Loucy (cell line): ENCODE measurements at regions not wholly inside any gene's neighbourhood (a gene's known extent, or its start where the extent isn't known, plus 50 kb on each side); places are given as distances from the start of the nearest gene placed in this dataset.

ENCODE experiments used
- H2AFZ ChIP-seq: fragments of 200-600 bp; sonication (generic); 2 replicates; pipeline ENCODE4 v1.6.0; 2016; ENCODE audit warnings: antibody characterized with exemption, mild to moderate bottlenecking, low read length, moderate library complexity
- H3F3A ChIP-seq: fragments of 200-600 bp; 2 replicates; pipeline ENCODE4 v1.6.0; 2016; ENCODE audit warnings: antibody characterized with exemption, low read depth, mild to moderate bottlenecking
- H3K27me3 ChIP-seq: fragments of 200-600 bp; sonication (generic); 2 replicates; pipeline ENCODE4 v1.6.1; 2014; ENCODE audit warnings: low read length, mild to moderate bottlenecking; ENCODE audit not compliant: insufficient read depth, poor library complexity, severe bottlenecking
- H3K36me3 ChIP-seq: fragments of 200-600 bp; sonication (generic); 2 replicates; pipeline ENCODE4 v1.6.1; 2016; ENCODE audit warnings: low read length; ENCODE audit not compliant: insufficient read depth
- H3K4me1 ChIP-seq: fragments of 200-600 bp; sonication (generic); 2 replicates; pipeline ENCODE4 v1.5.1; 2014; ENCODE audit warnings: low read length, mild to moderate bottlenecking; ENCODE audit not compliant: insufficient read depth, poor library complexity, severe bottlenecking
- H3K4me2 ChIP-seq: fragments of 200-600 bp; sonication (generic); 2 replicates; pipeline ENCODE4 v1.6.0; 2014; ENCODE audit warnings: antibody characterized with exemption, low read length, low read depth, mild to moderate bottlenecking; ENCODE audit not compliant: poor library complexity, severe bottlenecking
- H3K4me3 ChIP-seq: fragments of 200-600 bp; sonication (generic); 2 replicates; pipeline ENCODE4 v1.5.1; 2014; ENCODE audit warnings: low read length, mild to moderate bottlenecking, mixed read lengths; ENCODE audit not compliant: poor library complexity, severe bottlenecking
- H3K79me2 ChIP-seq: fragments of 200-600 bp; sonication (generic); 2 replicates; pipeline ENCODE4 v1.6.1; 2014; ENCODE audit warnings: low read length; ENCODE audit not compliant: insufficient read depth
- H3K9ac ChIP-seq: fragments of 200-600 bp; sonication (generic); 2 replicates; pipeline ENCODE4 v1.6.0; 2014; ENCODE audit warnings: mild to moderate bottlenecking, low read depth, low read length, moderate library complexity; ENCODE audit not compliant: poor library complexity, severe bottlenecking
- H3K9me2 ChIP-seq: fragments of 200-600 bp; sonication (generic); replicated peaks from 2 replicates; pipeline ENCODE4 v1.6.1; 2016; ENCODE audit warnings: low read depth, low read length, mixed read lengths
- H3K9me3 ChIP-seq: fragments of 200-600 bp; sonication (generic); 2 replicates; pipeline ENCODE4 v1.6.1; 2014; ENCODE audit warnings: mild to moderate bottlenecking, antibody characterized with exemption, low read length, low read depth; ENCODE audit not compliant: insufficient read depth
- H4K20me1 ChIP-seq: fragments of 200-600 bp; sonication (generic); 2 replicates; pipeline ENCODE4 v1.6.0; 2014; ENCODE audit warnings: antibody characterized with exemption, low read length, mild to moderate bottlenecking; ENCODE audit not compliant: insufficient read depth, poor library complexity, severe bottlenecking
- CTCF ChIP-seq: fragments of 200-600 bp; sonication (generic); conservative IDR thresholded peaks from 2 replicates; pipeline ENCODE4 v1.5.1; 2014; ENCODE audit warnings: mild to moderate bottlenecking, antibody characterized with exemption, low read length
- EZH2phosphoT487 ChIP-seq: fragments of 200-600 bp; IDR thresholded peaks from 2 replicates; pipeline ENCODE4 v1.6.1; 2018; ENCODE audit warnings: antibody characterized with exemption, mild to moderate bottlenecking, moderate library complexity, borderline replicate concordance

- no peaks in the 10 kb centered on the region for H3K27me3 ChIP-seq
- peaks cover 24% of the 10 kb centered on the region for H3K4me1 ChIP-seq
- no peak overlapping the region for H2AFZ ChIP-seq
- no peaks in the 10 kb centered on the region for H4K20me1 ChIP-seq
- no peaks in the 10 kb centered on the region for H3F3A ChIP-seq
- no peaks in the 10 kb centered on the region for H3K9me2 ChIP-seq
- TF ChIP-seq CTCF, result no peak
- no peak for TF ChIP-seq EZH2phosphoT487
- no peaks in the 10 kb centered on the region for H3K9me3 ChIP-seq
- H3K79me2 ChIP-seq, result peaks cover 5% of the 10 kb centered on the region; the same call in 1 of the 2 replicates
- H3K36me3 ChIP-seq, result no peaks in the 10 kb centered on the region; the same call in 1 of the 2 replicates
- no peak overlapping the region for H3K4me3 ChIP-seq
- H3K4me2 ChIP-seq, result no peak overlapping the region
- no peak overlapping the region for H3K9ac ChIP-seq
These were observed 267.3 kb downstream of the DLEU7 start for GRCh38 chr13:50576156-50576555.

GRCh38 chr13:50577806-50578205, 265.7 kb downstream of the DLEU7 start:
- Histone ChIP-seq H3K79me2 (peaks cover 5% of the 10 kb centered on the region; the same call in 1 of the 2 replicates), H3K4me2 (no peak overlapping the region), H3K36me3 (no peaks in the 10 kb centered on the region), H3K4me1 (peaks cover 27% of the 10 kb centered on the region), H3K9ac (no peak overlapping the region), H3K27me3 (no peaks in the 10 kb centered on the region), H3F3A (no peaks in the 10 kb centered on the region), H3K9me3 (no peaks in the 10 kb centered on the region), H3K9me2 (no peaks in the 10 kb centered on the region), H4K20me1 (no peaks in the 10 kb centered on the region), H3K4me3 (no peak overlapping the region), H2AFZ (no peak overlapping the region)
- TF ChIP-seq EZH2phosphoT487 (no peak), CTCF (no peak)

DNA sequence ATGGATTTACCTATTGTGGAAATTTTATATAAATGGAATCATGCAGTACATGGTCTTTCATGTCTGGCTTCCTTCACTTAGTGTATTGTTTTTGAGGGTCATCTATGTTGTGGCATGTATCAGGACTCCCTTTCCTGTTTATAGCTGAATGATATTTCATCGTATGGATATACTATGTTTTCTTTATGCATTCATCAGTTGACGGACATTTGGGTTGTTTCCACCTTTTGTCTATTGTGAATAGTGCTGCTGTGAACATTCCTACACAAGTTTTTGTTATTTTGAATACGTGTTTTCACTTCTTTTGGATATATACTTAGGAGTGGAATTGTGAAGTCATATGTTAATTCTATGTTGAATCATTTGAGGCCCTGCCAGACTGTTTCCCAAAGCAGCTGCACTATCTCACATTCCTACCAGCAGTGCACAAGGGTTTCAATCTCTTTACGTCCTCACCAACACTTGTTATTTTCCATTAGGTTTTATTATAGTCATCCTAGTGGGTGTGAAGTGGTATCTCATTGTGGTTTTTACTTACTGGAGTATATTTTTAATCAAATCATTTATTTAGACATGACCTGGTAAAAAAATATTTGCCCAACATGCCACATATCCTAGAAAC, 262.7 kb downstream of the DLEU7 start:
- Histone ChIP-seq H3K36me3 (no peaks in the 10 kb centered on the region), H4K20me1 (no peaks in the 10 kb centered on the region), H3F3A (no peaks in the 10 kb centered on the region), H3K9ac (no peak overlapping the region), H3K4me3 (no peak overlapping the region), H2AFZ (no peak overlapping the region), H3K27me3 (no peaks in the 10 kb centered on the region), H3K4me2 (no peak overlapping the region), H3K9me2 (no peaks in the 10 kb centered on the region), H3K4me1 (peaks cover 22% of the 10 kb centered on the region), H3K9me3 (no peaks in the 10 kb centered on the region), H3K79me2 (no peaks in the 10 kb centered on the region)
- TF ChIP-seq CTCF, result no peak
- TF ChIP-seq EZH2phosphoT487, result no peak
